Iris pigment epithelial cell (primary cell): ENCODE measurements at regions not wholly inside any gene's neighbourhood (a gene's known extent, or its start where the extent isn't known, plus 50 kb on each side); places are given as distances from the start of the nearest gene placed in this dataset.
A peak's percentile ranks its signal among the peaks of the same experiment; 100 is the strongest.

Source experiments
- DNase-seq: peaks from one replicate; pipeline ENCODE4 v3.0.0-alpha.2; 2011; ENCODE audit warnings: low read depth

- no peak for DNase-seq
Measured at GRCh38 chr20:20992686-20993360, 113.3 kb downstream of the LINC00237 start.

- no peak for DNase-seq
Measured at GRCh38 chr20:20992277-20992676, 113.9 kb downstream of the LINC00237 start.

GRCh38 chr20:20989081-20989480, 117.1 kb downstream of the LINC00237 start:
- no peak for DNase-seq

GRCh38 chr20:20979934-20980333, 126.2 kb downstream of the LINC00237 start:
- no peak for DNase-seq

GRCh38 chr20:20977786-20978185, 128.4 kb downstream of the LINC00237 start:
- DNase-seq = no peak

- DNase-seq = no peak
Measured at GRCh38 chr20:20972490-20972889, 133.7 kb downstream of the LINC00237 start.

GRCh38 chr20:20971810-20972209, 134.3 kb downstream of the LINC00237 start:
- DNase-seq = no peak

GRCh38 chr20:20970841-20971240, 135.3 kb downstream of the LINC00237 start:
- no peak for DNase-seq

GRCh38 chr20:20969701-20970280, 136.4 kb downstream of the LINC00237 start:
- DNase-seq = no peak

GRCh38 chr20:20967564-20968184, 138.5 kb downstream of the LINC00237 start:
- no peak for DNase-seq

GRCh38 chr20:20966171-20966570, 140.0 kb downstream of the LINC00237 start:
- no peak for DNase-seq

- no peak for DNase-seq
Measured at GRCh38 chr20:20959031-20959755, 147.0 kb downstream of the LINC00237 start.

GRCh38 chr20:20956513-20956931, 149.6 kb downstream of the LINC00237 start:
- no peak for DNase-seq

- no peak for DNase-seq
Measured at GRCh38 chr20:20955892-20956291, 150.3 kb downstream of the LINC00237 start.

- DNase-seq = no peak
Measured at GRCh38 chr20:20953738-20954618, 152.2 kb downstream of the LINC00237 start.

GRCh38 chr20:20950620-20951019, 155.5 kb downstream of the LINC00237 start:
- no peak for DNase-seq

- DNase-seq = peak; percentile 1
Measured at GRCh38 chr20:20946122-20946759, 159.9 kb downstream of the LINC00237 start.

GRCh38 chr20:20941468-20941889, 164.7 kb downstream of the LINC00237 start:
- DNase-seq = no peak

GRCh38 chr20:20939006-20939405, 167.2 kb downstream of the LINC00237 start:
- no peak for DNase-seq

- DNase-seq = no peak
Measured at GRCh38 chr20:20938599-20938998, 167.6 kb downstream of the LINC00237 start.

- DNase-seq = no peak
Measured at GRCh38 chr20:20938131-20938530, 168.0 kb downstream of the LINC00237 start.
